K562 (cell line): ENCODE measurements at regions not wholly inside any gene's neighbourhood (a gene's known extent, or its start where the extent isn't known, plus 50 kb on each side); places are given as distances from the start of the nearest gene placed in this dataset.

Experiments
- CEBPZ ChIP-seq: fragments of 150-350 bp; IDR thresholded peaks from 2 replicates; pipeline ENCODE4 v1.6.1; 2014; ENCODE audit warnings: low read depth, mild to moderate bottlenecking, low read length, borderline replicate concordance
- TF ChIP-seq, protein P1 (sequence below): fragments of 450-650 bp; IDR thresholded peaks from 2 replicates; pipeline ENCODE4 v1.6.1; 2016; ENCODE audit warnings: mild to moderate bottlenecking, moderate library complexity

DNA sequence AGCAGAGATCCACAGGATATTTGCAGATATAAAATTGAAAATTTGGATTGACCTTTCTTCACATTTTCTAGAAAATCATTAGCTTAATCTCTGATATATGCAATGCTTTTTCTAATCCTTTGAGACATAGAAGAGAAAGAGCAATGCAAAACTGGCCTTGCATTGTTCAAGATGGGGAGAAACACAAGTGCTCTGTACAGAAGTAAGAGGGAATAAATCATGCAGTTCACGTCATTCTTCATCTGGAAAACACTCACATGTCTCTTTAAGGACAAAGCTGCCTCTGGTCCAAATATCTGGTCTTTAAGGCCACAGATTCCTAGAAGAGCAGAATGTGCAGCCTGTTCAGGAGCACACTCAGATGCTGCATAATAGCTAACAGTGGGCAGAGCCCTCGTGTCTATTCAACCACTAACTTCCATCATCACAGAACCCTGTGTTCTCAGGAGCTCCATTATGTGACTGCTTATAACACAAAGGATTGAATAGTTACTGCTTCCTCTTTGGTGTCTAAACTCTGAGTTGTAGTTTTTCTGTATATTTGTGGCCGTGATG, 277.5 kb downstream of the PLK2 start (continued):
- no peak for TF ChIP-seq CEBPZ
- TF ChIP-seq, protein P1, sequence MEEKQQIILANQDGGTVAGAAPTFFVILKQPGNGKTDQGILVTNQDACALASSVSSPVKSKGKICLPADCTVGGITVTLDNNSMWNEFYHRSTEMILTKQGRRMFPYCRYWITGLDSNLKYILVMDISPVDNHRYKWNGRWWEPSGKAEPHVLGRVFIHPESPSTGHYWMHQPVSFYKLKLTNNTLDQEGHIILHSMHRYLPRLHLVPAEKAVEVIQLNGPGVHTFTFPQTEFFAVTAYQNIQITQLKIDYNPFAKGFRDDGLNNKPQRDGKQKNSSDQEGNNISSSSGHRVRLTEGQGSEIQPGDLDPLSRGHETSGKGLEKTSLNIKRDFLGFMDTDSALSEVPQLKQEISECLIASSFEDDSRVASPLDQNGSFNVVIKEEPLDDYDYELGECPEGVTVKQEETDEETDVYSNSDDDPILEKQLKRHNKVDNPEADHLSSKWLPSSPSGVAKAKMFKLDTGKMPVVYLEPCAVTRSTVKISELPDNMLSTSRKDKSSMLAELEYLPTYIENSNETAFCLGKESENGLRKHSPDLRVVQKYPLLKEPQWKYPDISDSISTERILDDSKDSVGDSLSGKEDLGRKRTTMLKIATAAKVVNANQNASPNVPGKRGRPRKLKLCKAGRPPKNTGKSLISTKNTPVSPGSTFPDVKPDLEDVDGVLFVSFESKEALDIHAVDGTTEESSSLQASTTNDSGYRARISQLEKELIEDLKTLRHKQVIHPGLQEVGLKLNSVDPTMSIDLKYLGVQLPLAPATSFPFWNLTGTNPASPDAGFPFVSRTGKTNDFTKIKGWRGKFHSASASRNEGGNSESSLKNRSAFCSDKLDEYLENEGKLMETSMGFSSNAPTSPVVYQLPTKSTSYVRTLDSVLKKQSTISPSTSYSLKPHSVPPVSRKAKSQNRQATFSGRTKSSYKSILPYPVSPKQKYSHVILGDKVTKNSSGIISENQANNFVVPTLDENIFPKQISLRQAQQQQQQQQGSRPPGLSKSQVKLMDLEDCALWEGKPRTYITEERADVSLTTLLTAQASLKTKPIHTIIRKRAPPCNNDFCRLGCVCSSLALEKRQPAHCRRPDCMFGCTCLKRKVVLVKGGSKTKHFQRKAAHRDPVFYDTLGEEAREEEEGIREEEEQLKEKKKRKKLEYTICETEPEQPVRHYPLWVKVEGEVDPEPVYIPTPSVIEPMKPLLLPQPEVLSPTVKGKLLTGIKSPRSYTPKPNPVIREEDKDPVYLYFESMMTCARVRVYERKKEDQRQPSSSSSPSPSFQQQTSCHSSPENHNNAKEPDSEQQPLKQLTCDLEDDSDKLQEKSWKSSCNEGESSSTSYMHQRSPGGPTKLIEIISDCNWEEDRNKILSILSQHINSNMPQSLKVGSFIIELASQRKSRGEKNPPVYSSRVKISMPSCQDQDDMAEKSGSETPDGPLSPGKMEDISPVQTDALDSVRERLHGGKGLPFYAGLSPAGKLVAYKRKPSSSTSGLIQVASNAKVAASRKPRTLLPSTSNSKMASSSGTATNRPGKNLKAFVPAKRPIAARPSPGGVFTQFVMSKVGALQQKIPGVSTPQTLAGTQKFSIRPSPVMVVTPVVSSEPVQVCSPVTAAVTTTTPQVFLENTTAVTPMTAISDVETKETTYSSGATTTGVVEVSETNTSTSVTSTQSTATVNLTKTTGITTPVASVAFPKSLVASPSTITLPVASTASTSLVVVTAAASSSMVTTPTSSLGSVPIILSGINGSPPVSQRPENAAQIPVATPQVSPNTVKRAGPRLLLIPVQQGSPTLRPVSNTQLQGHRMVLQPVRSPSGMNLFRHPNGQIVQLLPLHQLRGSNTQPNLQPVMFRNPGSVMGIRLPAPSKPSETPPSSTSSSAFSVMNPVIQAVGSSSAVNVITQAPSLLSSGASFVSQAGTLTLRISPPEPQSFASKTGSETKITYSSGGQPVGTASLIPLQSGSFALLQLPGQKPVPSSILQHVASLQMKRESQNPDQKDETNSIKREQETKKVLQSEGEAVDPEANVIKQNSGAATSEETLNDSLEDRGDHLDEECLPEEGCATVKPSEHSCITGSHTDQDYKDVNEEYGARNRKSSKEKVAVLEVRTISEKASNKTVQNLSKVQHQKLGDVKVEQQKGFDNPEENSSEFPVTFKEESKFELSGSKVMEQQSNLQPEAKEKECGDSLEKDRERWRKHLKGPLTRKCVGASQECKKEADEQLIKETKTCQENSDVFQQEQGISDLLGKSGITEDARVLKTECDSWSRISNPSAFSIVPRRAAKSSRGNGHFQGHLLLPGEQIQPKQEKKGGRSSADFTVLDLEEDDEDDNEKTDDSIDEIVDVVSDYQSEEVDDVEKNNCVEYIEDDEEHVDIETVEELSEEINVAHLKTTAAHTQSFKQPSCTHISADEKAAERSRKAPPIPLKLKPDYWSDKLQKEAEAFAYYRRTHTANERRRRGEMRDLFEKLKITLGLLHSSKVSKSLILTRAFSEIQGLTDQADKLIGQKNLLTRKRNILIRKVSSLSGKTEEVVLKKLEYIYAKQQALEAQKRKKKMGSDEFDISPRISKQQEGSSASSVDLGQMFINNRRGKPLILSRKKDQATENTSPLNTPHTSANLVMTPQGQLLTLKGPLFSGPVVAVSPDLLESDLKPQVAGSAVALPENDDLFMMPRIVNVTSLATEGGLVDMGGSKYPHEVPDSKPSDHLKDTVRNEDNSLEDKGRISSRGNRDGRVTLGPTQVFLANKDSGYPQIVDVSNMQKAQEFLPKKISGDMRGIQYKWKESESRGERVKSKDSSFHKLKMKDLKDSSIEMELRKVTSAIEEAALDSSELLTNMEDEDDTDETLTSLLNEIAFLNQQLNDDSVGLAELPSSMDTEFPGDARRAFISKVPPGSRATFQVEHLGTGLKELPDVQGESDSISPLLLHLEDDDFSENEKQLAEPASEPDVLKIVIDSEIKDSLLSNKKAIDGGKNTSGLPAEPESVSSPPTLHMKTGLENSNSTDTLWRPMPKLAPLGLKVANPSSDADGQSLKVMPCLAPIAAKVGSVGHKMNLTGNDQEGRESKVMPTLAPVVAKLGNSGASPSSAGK: no peak
